ENCODE measurements at regions not wholly inside any gene's neighbourhood (a gene's known extent, or its start where the extent isn't known, plus 50 kb on each side); places are given as distances from the start of the nearest gene placed in this dataset.

- Histone ChIP-seq H3K4ac (replicated peaks; ENCODE audit: insufficient read length, low read depth, low read length) (no peak overlapping the region), H3K18ac (ENCODE audit: extremely low read depth, low read length) (no peak overlapping the region), H3K9ac (replicated peaks in 1 of 4; ENCODE audit: extremely low read depth in 1 of 4, low read depth in 3 of 4, low read length in 3 of 4) (no peak overlapping the region), H4K20me1 (replicated peaks in 1 of 2; ENCODE audit: control insufficient read depth in 1 of 2, insufficient read depth in 2 of 2, low read length in 2 of 2) (peaks cover 0 to 2% of the 10 kb centered on the region in 2 experiments), H4K8ac (ENCODE audit: extremely low read depth, insufficient read depth, low read length) (no peak overlapping the region), H4K5ac (ENCODE audit: insufficient read length, low read depth, low read length) (no peak overlapping the region), H3K36me3 (ENCODE audit: control insufficient read depth in 2 of 4, insufficient read depth in 4 of 4, low read length in 3 of 4) (no peaks in the 10 kb centered on the region), H3K4me2 (ENCODE audit: insufficient read depth in 1 of 2, low read depth in 2 of 2, low read length in 2 of 2) (no peak overlapping the region), H3K56ac (replicated peaks; ENCODE audit: insufficient read length, low read depth, low read length) (no peak overlapping the region), H3K27me3 (replicated peaks in 1 of 4; ENCODE audit: control insufficient read depth in 3 of 4, extremely low read depth in 1 of 4, insufficient read depth in 3 of 4, low read length in 3 of 4) (no peaks in the 10 kb centered on the region), H3K23ac (ENCODE audit: insufficient read length) (no peak overlapping the region), H3K79me2 (ENCODE audit: control insufficient read depth in 1 of 2, insufficient read depth in 2 of 2, low read length in 2 of 2) (no peaks in the 10 kb centered on the region), H2BK120ac (replicated peaks; ENCODE audit: low read depth, low read length) (no peak overlapping the region), H4K91ac (replicated peaks; ENCODE audit: insufficient read length, low read length) (no peak overlapping the region), H2BK15ac (ENCODE audit: low read length) (no peak overlapping the region), H2BK5ac (ENCODE audit: low read depth, low read length) (no peak overlapping the region), H2BK20ac (ENCODE audit: low read length) (no peak overlapping the region), H2AFZ (ENCODE audit: low read length) (no peak overlapping the region), H3K27ac (ENCODE audit: low read depth, low read length) (no peak overlapping the region), H3K14ac (ENCODE audit: insufficient read length) (no peak overlapping the region), H3K79me1 (ENCODE audit: low read depth, low read length) (no peaks in the 10 kb centered on the region), H3K4me3 (ENCODE audit: extremely low read depth in 1 of 4, insufficient read depth in 2 of 4, low read depth in 3 of 4, low read length in 4 of 4) (no peak overlapping the region), H3K9me3 (ENCODE audit: insufficient read depth in 2 of 2, low read depth in 1 of 2, low read length in 1 of 2) (no peaks in the 10 kb centered on the region), H3K23me2 (ENCODE audit: low read depth, low read length) (no peaks in the 10 kb centered on the region; the same call in 1 of the 2 replicates), H2AK5ac (ENCODE audit: low read depth, low read length) (no peak overlapping the region), H3K4me1 (replicated peaks in 1 of 4; ENCODE audit: control insufficient read depth in 3 of 4, insufficient read depth in 4 of 4, low read length in 3 of 4) (no peaks in the 10 kb centered on the region), H2BK12ac (ENCODE audit: low read depth, low read length) (no peak overlapping the region)
- FAIRE-seq = no peak
- ChIA-PET POLR2A (ENCODE audit: partially characterized antibody) (no interaction called here), CTCF (ENCODE audit: partially characterized antibody) (no interaction called here)
- DNase-seq (ENCODE audit: low read depth in 1 of 2, low spot score in 2 of 2) = no peak
- TF ChIP-seq KDM1A (IDR thresholded peaks at IDR 0.05; ENCODE audit: borderline replicate concordance, low read length) (no peak), TEAD4 (IDR thresholded peaks at IDR 0.05; ENCODE audit: low read depth, low read length) (no peak), GABPA (IDR thresholded peaks at IDR 0.05; ENCODE audit: borderline replicate concordance, insufficient read depth, low read length) (no peak), E2F6 (IDR thresholded peaks at IDR 0.05) (no peak), TCF12 (IDR thresholded peaks at IDR 0.05; ENCODE audit: low read depth, low read length) (no peak), PHF8 (conservative IDR thresholded peaks at IDR 0.05; ENCODE audit: low read depth, low read length) (no peak), RNF2 (IDR thresholded peaks at IDR 0.05; ENCODE audit: borderline replicate concordance, low read depth, low read length, missing control alignments, poor library complexity, severe bottlenecking) (no peak), SIRT6 (IDR thresholded peaks at IDR 0.05; ENCODE audit: low read length) (no peak), CHD2 (IDR thresholded peaks at IDR 0.05; ENCODE audit: low read length) (no peak), POU5F1 (IDR thresholded peaks at IDR 0.05; ENCODE audit: low read depth, low read length) (no peak), CBX5 (IDR thresholded peaks at IDR 0.05; ENCODE audit: low read depth, low read length) (no peak)
- WGBS, 2 experiments (ENCODE audit: extremely low coverage in 1 of 2, insufficient coverage in 1 of 2, insufficient read length in 1 of 2, insufficient replicate concordance in 2 of 2, low coverage in 1 of 2, low lambda C conversion rate in 2 of 2, missing lambda C conversion rate in 1 of 2) = 87% methylated on average over 2 of the region's 2 CpGs; no CpG with 5 or more reads in 1 of the 2 experiments
These were observed 512.0 kb upstream of the ZNF385D start for GRCh38 chr3:22263042-22263441.

All from H1 (cell line).